Endothelial cell of umbilical vein (primary cell): ENCODE measurements at regions not wholly inside any gene's neighbourhood (a gene's known extent, or its start where the extent isn't known, plus 50 kb on each side); places are given as distances from the start of the nearest gene placed in this dataset.

Experiments
- BruUV-seq: library from RNA; stranded (reverse); fragments of 400-500 nt; replicated peaks from 2 replicates; lab custom pipeline; 2021; lab: Mats Ljungman, UMichigan
- CTCF ChIA-PET: fragments of 300-600, 350-600 bp; sonication (Branson Sonifier 250); formaldehyde crosslinking; loops from one replicate; lab custom pipeline; 2021; ENCODE audit warnings: antibody characterized with exemption, inconsistent platforms; lab: Charles Lee
- POLR2A ChIA-PET: fragments of 300-600, 350-600 bp; sonication (Branson Sonifier 250); formaldehyde crosslinking; loops from one replicate; lab custom pipeline; 2021; ENCODE audit warnings: antibody characterized with exemption, inconsistent platforms; lab: Charles Lee
- DNase-seq: peaks from one replicate; pipeline ENCODE4 v3.0.0-alpha.2; 2011; ENCODE audit warnings: low read depth, low spot score
- FAIRE-seq: peaks from 2 replicates; lab custom pipeline; 2011; peaks lifted over from hg19 to GRCh38; lab: Jason Lieb, UNC
- H2AFZ ChIP-seq: 2 replicates; pipeline ENCODE4 v1.6.0; 2012; ENCODE audit warnings: low read depth, low read length, control low read depth, inconsistent platforms
- H3K27ac ChIP-seq: 2 replicates; pipeline ENCODE4 v1.5.1; 2011; ENCODE audit warnings: low read depth, mild to moderate bottlenecking, control low read depth, low read length, moderate library complexity; ENCODE audit not compliant: insufficient read depth
- H3K27me3 ChIP-seq, 2 experiments: 2 replicates each; pipeline versions ENCODE4 v1.6.0 to v1.6.1; 2011; ENCODE audit warnings: low read length in 2 of 2, mixed read lengths in 1 of 2; ENCODE audit not compliant: control insufficient read depth in 2 of 2, insufficient read depth in 2 of 2
- H3K36me3 ChIP-seq, 2 experiments: 2 replicates in 1 of 2; 3 replicates in 1 of 2; pipeline ENCODE4 v1.5.1; 2011; ENCODE audit warnings: low read length in 2 of 2, mild to moderate bottlenecking in 1 of 2, moderate library complexity in 1 of 2; ENCODE audit not compliant: control insufficient read depth in 2 of 2, insufficient read depth in 2 of 2; ENCODE audit errors: extremely low read depth in 1 of 2
- H3K4me1 ChIP-seq: 3 replicates; pipeline ENCODE4 v1.5.1; 2011; ENCODE audit warnings: mild to moderate bottlenecking, low read length; ENCODE audit not compliant: control insufficient read depth, insufficient read depth; ENCODE audit errors: extremely low read depth
- H3K4me2 ChIP-seq: 2 replicates; pipeline ENCODE4 v1.6.1; 2011; ENCODE audit warnings: low read length, control low read depth, mixed read lengths; ENCODE audit not compliant: insufficient read depth
- H3K4me3 ChIP-seq, 3 experiments: fragments of 200-600 bp in 1 of 3; sonication (generic), shearing (Covaris generic) in 1 of 3; replicated peaks in 1 of 3; 2 replicates each; pipeline ENCODE4 v1.5.1; 2011 to 2016; ENCODE audit warnings: control low read depth in 3 of 3, low read length in 3 of 3, mild to moderate bottlenecking in 2 of 3, inconsistent platforms in 1 of 3, low read depth in 1 of 3, moderate library complexity in 1 of 3; ENCODE audit not compliant: insufficient read depth in 1 of 3
- H3K79me2 ChIP-seq: 2 replicates; pipeline ENCODE4 v1.6.0; 2012; ENCODE audit warnings: low read length, inconsistent platforms; ENCODE audit not compliant: control insufficient read depth, insufficient read depth
- H3K9ac ChIP-seq: replicated peaks from 2 replicates; pipeline ENCODE3; 2011; ENCODE audit warnings: low read length, control low read depth; ENCODE audit not compliant: insufficient read depth; ENCODE audit errors: extremely low read depth
- H3K9me1 ChIP-seq: replicated peaks from 3 replicates; pipeline ENCODE4 v1.6.0; 2011; ENCODE audit warnings: mild to moderate bottlenecking, low read length; ENCODE audit not compliant: control insufficient read depth, insufficient read depth; ENCODE audit errors: extremely low read depth
- H3K9me3 ChIP-seq: replicated peaks from 2 replicates; pipeline ENCODE4 v1.5.1; 2012; ENCODE audit warnings: low read length, inconsistent platforms; ENCODE audit not compliant: control insufficient read depth, insufficient read depth
- H4K20me1 ChIP-seq: replicated peaks from 2 replicates; pipeline ENCODE3; 2011; ENCODE audit warnings: mild to moderate bottlenecking, low read length; ENCODE audit not compliant: control insufficient read depth, insufficient read depth; ENCODE audit errors: extremely low read depth
- CTCF ChIP-seq, 2 donors: IDR thresholded peaks; 1 replicate in 1 of 2; 2 replicates in 1 of 2; pipeline ENCODE4 v1.5.1; 2011; ENCODE audit warnings: low read length in 2 of 2, mild to moderate bottlenecking in 2 of 2, moderate library complexity in 2 of 2, control low read depth in 1 of 2, inconsistent platforms in 1 of 2, low read depth in 1 of 2; ENCODE audit not compliant: insufficient read depth in 1 of 2; ENCODE audit errors: extremely low read depth in 1 of 2
- EZH2 ChIP-seq: IDR thresholded peaks from 2 replicates; pipeline ENCODE4 v1.6.1; 2012; ENCODE audit warnings: borderline replicate concordance, low read depth, mild to moderate bottlenecking, moderate library complexity, low read length, inconsistent platforms; ENCODE audit not compliant: severe bottlenecking
- FOS ChIP-seq: IDR thresholded peaks from 2 replicates; pipeline ENCODE4 v1.6.1; 2011; ENCODE audit warnings: mild to moderate bottlenecking, low read length, moderate library complexity, borderline replicate concordance; ENCODE audit not compliant: insufficient read depth
- GATA2 ChIP-seq: IDR thresholded peaks from 2 replicates; pipeline ENCODE4 v1.7.0; 2011; ENCODE audit warnings: low read depth, mild to moderate bottlenecking, moderate library complexity, mixed read lengths, low read length; ENCODE audit not compliant: insufficient read length, insufficient read depth
- JUN ChIP-seq: IDR thresholded peaks from 2 replicates; pipeline ENCODE4 v1.6.1; 2011; ENCODE audit warnings: borderline replicate concordance, low read depth; ENCODE audit not compliant: insufficient read length, insufficient read depth
- MAX ChIP-seq: IDR thresholded peaks from 2 replicates; pipeline ENCODE4 v1.6.1; 2011; ENCODE audit not compliant: insufficient read depth, insufficient read length
- MYC ChIP-seq: IDR thresholded peaks from one replicate; pipeline ENCODE4 v1.6.1; 2011; ENCODE audit warnings: mild to moderate bottlenecking, low read depth, low read length
- POLR2A ChIP-seq: IDR thresholded peaks from 2 replicates; pipeline ENCODE4 v1.6.1; 2012; ENCODE audit warnings: low read depth, mild to moderate bottlenecking, control low read depth, low read length
- POLR2AphosphoS5 ChIP-seq: IDR thresholded peaks from 2 replicates; pipeline ENCODE4 v1.6.1; 2012; ENCODE audit warnings: low read depth, mild to moderate bottlenecking, control low read depth, low read length, moderate library complexity; ENCODE audit not compliant: insufficient read depth
- dilution Hi-C: fragments of 300-500 bp; cut with MboI; formaldehyde crosslinking; loops from one replicate; pipeline ENCODE4 v1.15.0; 2019; ENCODE audit warnings: low sequenced_read_pairs; ENCODE audit not compliant: extremely low pct_ligation_motif_present
- intact Hi-C: fragments of 100-400 bp; cut with micrococcal nuclease; formaldehyde crosslinking; loops from one replicate; pipeline ENCODE4 v1.10.0; 2022

GRCh38 chr6:74875193-74875592, 330.7 kb downstream of the COL12A1 start:
- FAIRE-seq (no peak), DNase-seq (no peak)
- TF ChIP-seq EZH2 (no peak), POLR2AphosphoS5 (no peak), CTCF (IDR thresholded peaks at IDR 0.05; ENCODE audit: extremely low read depth in 1 of 2, insufficient read depth in 1 of 2, low read depth in 1 of 2, low read length in 2 of 2) (no peak), GATA2 (no peak), MAX (no peak), MYC (no peak), FOS (no peak), JUN (no peak), POLR2A (no peak)
- intact Hi-C loops: no loop called here
- no peaks in the 10 kb centered on the region for H3K9me3 ChIP-seq
- H3K4me2 ChIP-seq: no peak overlapping the region
- POLR2A ChIA-PET: no interaction called here
- H3K36me3 ChIP-seq: no peaks in the 10 kb centered on the region
- no peaks in the 10 kb centered on the region for H3K9me1 ChIP-seq
- H3K4me1 ChIP-seq: peaks cover 6% of the 10 kb centered on the region
- no peaks in the 10 kb centered on the region for H3K79me2 ChIP-seq
- CTCF ChIA-PET: interaction anchor here (2.0 kb wide), 1 partner anchor 15 kb away, joined by 5 read pairs; no protein-coding TSS in a partner anchor
- no peak overlapping the region for H3K27ac ChIP-seq
- H4K20me1 ChIP-seq: no peaks in the 10 kb centered on the region
- dilution Hi-C loops: no loop called here
- H3K27me3 ChIP-seq: peaks cover 0 to 2% of the 10 kb centered on the region in 2 experiments
- no TSS peak for BruUV-seq
- H3K9ac ChIP-seq: no peak overlapping the region
- no peak overlapping the region for H2AFZ ChIP-seq
- no peak overlapping the region for H3K4me3 ChIP-seq
